ENCODE measurements at regions not wholly inside any gene's neighbourhood (a gene's known extent, or its start where the extent isn't known, plus 50 kb on each side); places are given as distances from the start of the nearest gene placed in this dataset.

- no peak for TF ChIP-seq CTCF (IDR thresholded peaks at IDR 0.05)
- TF ChIP-seq POLR2A (IDR thresholded peaks at IDR 0.05), result no peak
- no peak for TF ChIP-seq POLR2AphosphoS5 (IDR thresholded peaks at IDR 0.05)
- TF ChIP-seq EP300 (IDR thresholded peaks at IDR 0.05), result no peak
Observed at GRCh38 chr16:64589836-64590235, 532.0 kb downstream of the CDH11 start.
